NT2/D1 (cell line): ENCODE measurements at regions not wholly inside any gene's neighbourhood (a gene's known extent, or its start where the extent isn't known, plus 50 kb on each side); places are given as distances from the start of the nearest gene placed in this dataset.

Experiments used
- YY1 ChIP-seq: IDR thresholded peaks from 2 replicates; pipeline ENCODE4 v1.6.1; 2011; ENCODE audit not compliant: insufficient read length, insufficient read depth
- ZNF274 ChIP-seq: IDR thresholded peaks from 2 replicates; pipeline ENCODE4 v1.6.1; 2011; ENCODE audit warnings: mild to moderate bottlenecking, low read depth, low read length

- TF ChIP-seq ZNF274 (no peak), YY1 (no peak)
These were observed 94.4 kb upstream of the SATB2 start for GRCh38 chr2:199552141-199552540.
